GM23248 (cell line): ENCODE measurements at regions not wholly inside any gene's neighbourhood (a gene's known extent, or its start where the extent isn't known, plus 50 kb on each side); places are given as distances from the start of the nearest gene placed in this dataset.

Experiments used
- DNase-seq: peaks from one replicate; pipeline ENCODE4 v3.0.0-alpha.2; 2015
- H2AFZ ChIP-seq: fragments of 200-600 bp; sonication (generic); 2 replicates; pipeline ENCODE4 v1.6.1; 2016; ENCODE audit warnings: antibody characterized with exemption
- H3F3A ChIP-seq: fragments of 200-600 bp; sonication (generic); 2 replicates; pipeline ENCODE4 v1.6.1; 2016; ENCODE audit warnings: mild to moderate bottlenecking, antibody characterized with exemption, mixed run types; ENCODE audit not compliant: insufficient read depth
- H3K27ac ChIP-seq: fragments of 200-600 bp; sonication (generic); 2 replicates; pipeline ENCODE4 v1.5.1; 2016; ENCODE audit warnings: mild to moderate bottlenecking
- H3K27me3 ChIP-seq: fragments of 200-600 bp; sonication (generic); replicated peaks from 2 replicates; pipeline ENCODE4 v1.6.1; 2016; ENCODE audit warnings: mild to moderate bottlenecking; ENCODE audit not compliant: insufficient read depth
- H3K36me3 ChIP-seq: fragments of 200-600 bp; sonication (generic); 2 replicates; pipeline ENCODE4 v1.6.1; 2016; ENCODE audit warnings: low read depth, mild to moderate bottlenecking
- H3K4me1 ChIP-seq: fragments of 200-600 bp; sonication (generic); 2 replicates; pipeline ENCODE4 v1.6.1; 2016; ENCODE audit warnings: mild to moderate bottlenecking; ENCODE audit not compliant: insufficient read depth
- H3K4me2 ChIP-seq: fragments of 200-600 bp; sonication (generic); one replicate; pipeline ENCODE4 v1.6.1; 2016; ENCODE audit warnings: mild to moderate bottlenecking; ENCODE audit not compliant: unreplicated experiment
- H3K4me3 ChIP-seq: fragments of 200-600 bp; sonication (generic); 2 replicates; pipeline ENCODE4 v1.5.1; 2016; ENCODE audit warnings: mild to moderate bottlenecking
- H3K79me2 ChIP-seq: fragments of 200-600 bp; sonication (generic); 2 replicates; pipeline ENCODE4 v1.6.1; 2016; ENCODE audit warnings: mild to moderate bottlenecking; ENCODE audit not compliant: insufficient read depth
- H3K9ac ChIP-seq: fragments of 200-600 bp; sonication (generic); 2 replicates; pipeline ENCODE4 v1.6.1; 2016; ENCODE audit warnings: mild to moderate bottlenecking
- H3K9me2 ChIP-seq: fragments of 200-600 bp; sonication (generic); 2 replicates; pipeline ENCODE4 v1.6.1; 2016; ENCODE audit warnings: mixed run types, mild to moderate bottlenecking, moderate library complexity; ENCODE audit not compliant: insufficient read depth
- H3K9me3 ChIP-seq: fragments of 200-600 bp; sonication (generic); one replicate; pipeline ENCODE4 v1.6.1; 2017; ENCODE audit warnings: low read depth
- H4K20me1 ChIP-seq: fragments of 200-600 bp; sonication (generic); 2 replicates; pipeline ENCODE4 v1.6.0; 2016; ENCODE audit not compliant: insufficient read depth
- EZH2 ChIP-seq: fragments of 200-600 bp; sonication (generic); IDR thresholded peaks from 2 replicates; pipeline ENCODE4 v1.6.1; 2018; ENCODE audit warnings: antibody characterized with exemption, mild to moderate bottlenecking; ENCODE audit not compliant: insufficient read depth, poor library complexity, severe bottlenecking
- EZH2phosphoT487 ChIP-seq: fragments of 200-600 bp; sonication (generic); IDR thresholded peaks from 2 replicates; pipeline ENCODE4 v1.6.1; 2018; ENCODE audit warnings: antibody characterized with exemption, moderate library complexity, mild to moderate bottlenecking, low read depth; ENCODE audit not compliant: insufficient read depth
- WGBS, 2 experiments: methylation state at CpG; one replicate each; pipeline ENCODE4 v1.1.6; 2015 to 2017; ENCODE audit warnings: low lambda C conversion rate in 2 of 2, low coverage in 1 of 2; ENCODE audit errors: missing lambda C conversion rate in 2 of 2; 5-methylcytosine and 5-hydroxymethylcytosine counted together
- in situ Hi-C: fragments of 300-500 bp; cut with MboI; formaldehyde crosslinking; loops from 2 replicates; pipeline ENCODE4 v1.15.0; 2020

GRCh38 chr11:26851291-26851690 lies 129.4 kb upstream of the SLC5A12 start:
- no peak for DNase-seq
- Histone ChIP-seq H3K9me3 (no peaks in the 10 kb centered on the region), H3K79me2 (no peaks in the 10 kb centered on the region), H3K9ac (no peak overlapping the region), H2AFZ (no peak overlapping the region), H3K4me3 (no peak overlapping the region), H3K36me3 (no peaks in the 10 kb centered on the region), H3K4me2 (no peak overlapping the region), H3K9me2 (no peaks in the 10 kb centered on the region; the same call in 1 of the 2 replicates), H4K20me1 (no peaks in the 10 kb centered on the region), H3K27ac (no peak overlapping the region), H3F3A (no peaks in the 10 kb centered on the region), H3K4me1 (peaks cover 25% of the 10 kb centered on the region), H3K27me3 (no peaks in the 10 kb centered on the region)
- 91 to 94% methylated on average over 3 of the region's 3 CpGs for WGBS, 2 experiments
- TF ChIP-seq EZH2 (no peak), EZH2phosphoT487 (no peak)
- in situ Hi-C loops: loop anchor here (10.0 kb wide), 1 partner anchor 64 kb away; no protein-coding TSS in a partner anchor

GRCh38 chr11:26851696-26852095 lies 129.8 kb upstream of the SLC5A12 start:
- Histone ChIP-seq H3K9me2 (no peaks in the 10 kb centered on the region; the same call in 1 of the 2 replicates), H4K20me1 (no peaks in the 10 kb centered on the region), H3F3A (no peaks in the 10 kb centered on the region), H3K36me3 (no peaks in the 10 kb centered on the region), H3K4me2 (no peak overlapping the region), H3K79me2 (no peaks in the 10 kb centered on the region), H3K27me3 (no peaks in the 10 kb centered on the region), H3K27ac (no peak overlapping the region), H3K4me1 (peaks cover 23% of the 10 kb centered on the region), H2AFZ (no peak overlapping the region), H3K9me3 (no peaks in the 10 kb centered on the region), H3K9ac (no peak overlapping the region), H3K4me3 (no peak overlapping the region)
- DNase-seq: no peak
- no peak for TF ChIP-seq EZH2
- TF ChIP-seq EZH2phosphoT487: no peak
- in situ Hi-C loops: loop anchor here (10.0 kb wide), 1 partner anchor 63 kb away; no protein-coding TSS in a partner anchor
- WGBS, 2 experiments: 95 to 97% methylated on average over 4 of the region's 4 CpGs

- Histone ChIP-seq H2AFZ (no peak overlapping the region), H3K27me3 (no peaks in the 10 kb centered on the region), H3K36me3 (no peaks in the 10 kb centered on the region), H3K4me2 (no peak overlapping the region), H3K9me3 (peaks cover 3% of the 10 kb centered on the region), H3K79me2 (no peaks in the 10 kb centered on the region), H3K4me3 (no peak overlapping the region), H3K9me2 (no peaks in the 10 kb centered on the region), H3K27ac (no peak overlapping the region), H4K20me1 (no peaks in the 10 kb centered on the region), H3K4me1 (no peaks in the 10 kb centered on the region), H3F3A (no peaks in the 10 kb centered on the region), H3K9ac (no peak overlapping the region)
- TF ChIP-seq EZH2phosphoT487 (no peak), EZH2 (no peak)
- no peak for DNase-seq
- in situ Hi-C loops: loop anchor here (10.0 kb wide), 1 partner anchor 57 kb away; no protein-coding TSS in a partner anchor
These were observed 135.8 kb upstream of the FIBIN start for GRCh38 chr11:26858098-26858497.

- Histone ChIP-seq H3K9me3 (peaks cover 3% of the 10 kb centered on the region), H3K4me3 (no peak overlapping the region), H3K4me2 (no peak overlapping the region), H3F3A (no peaks in the 10 kb centered on the region), H3K9me2 (no peaks in the 10 kb centered on the region), H3K4me1 (no peaks in the 10 kb centered on the region), H2AFZ (no peak overlapping the region), H3K27me3 (no peaks in the 10 kb centered on the region), H4K20me1 (no peaks in the 10 kb centered on the region), H3K36me3 (no peaks in the 10 kb centered on the region), H3K9ac (no peak overlapping the region), H3K79me2 (no peaks in the 10 kb centered on the region), H3K27ac (no peak overlapping the region)
- in situ Hi-C loops: loop anchor here (10.0 kb wide), 1 partner anchor 55 kb away; no protein-coding TSS in a partner anchor
- no peak for DNase-seq
- 87 to 91% methylated on average over 3 of the region's 3 CpGs for WGBS, 2 experiments
- no peak for TF ChIP-seq EZH2
- TF ChIP-seq EZH2phosphoT487: no peak
These were observed 134.5 kb upstream of the FIBIN start for GRCh38 chr11:26859416-26859815.

- Histone ChIP-seq H3K4me1 (no peaks in the 10 kb centered on the region), H3K4me2 (peak overlapping the region; percentile 11), H3K79me2 (no peaks in the 10 kb centered on the region), H3K27ac (no peak overlapping the region), H2AFZ (no peak overlapping the region), H4K20me1 (no peaks in the 10 kb centered on the region), H3K9me2 (peaks cover 4% of the 10 kb centered on the region; the same call in 1 of the 2 replicates), H3K9me3 (peaks cover 3% of the 10 kb centered on the region), H3K36me3 (no peaks in the 10 kb centered on the region), H3K9ac (no peak overlapping the region), H3F3A (no peaks in the 10 kb centered on the region), H3K4me3 (no peak overlapping the region), H3K27me3 (no peaks in the 10 kb centered on the region)
- TF ChIP-seq EZH2 (no peak), EZH2phosphoT487 (no peak)
- WGBS, 2 experiments: 81 to 85% methylated on average over 7 of the region's 7 CpGs
- in situ Hi-C loops: no loop called here
- no peak for DNase-seq
These were observed 133.7 kb upstream of the FIBIN start for GRCh38 chr11:26860091-26860780.
